Activated naive CD8-positive, alpha-beta T cell treated with anti-CD3 and anti-CD28 coated beads for 36 hours (primary cell): ENCODE measurements at regions not wholly inside any gene's neighbourhood (a gene's known extent, or its start where the extent isn't known, plus 50 kb on each side); places are given as distances from the start of the nearest gene placed in this dataset.

ENCODE experiments used
- DNase-seq: peaks from one replicate; pipeline ENCODE4 v3.0.0; 2021
- H3K27ac Mint-ChIP-seq: one replicate; pipeline ENCODE4 v1.8.0; 2022; ENCODE audit warnings: mild to moderate bottlenecking, moderate library complexity, mixed read lengths
- H3K27me3 Mint-ChIP-seq: one replicate; pipeline ENCODE4 v1.8.0; 2022; ENCODE audit warnings: mild to moderate bottlenecking, mixed read lengths
- H3K36me3 Mint-ChIP-seq: one replicate; pipeline ENCODE4 v1.8.0; 2021; ENCODE audit warnings: mild to moderate bottlenecking, mixed read lengths
- H3K4me1 Mint-ChIP-seq: one replicate; pipeline ENCODE4 v1.8.0; 2021; ENCODE audit warnings: mixed read lengths
- H3K4me3 Mint-ChIP-seq: one replicate; pipeline ENCODE4 v1.8.0; 2022; ENCODE audit warnings: mild to moderate bottlenecking, moderate library complexity, mixed read lengths
- H3K9me3 Mint-ChIP-seq: one replicate; pipeline ENCODE4 v1.8.0; 2022; ENCODE audit warnings: mixed read lengths

DNA sequence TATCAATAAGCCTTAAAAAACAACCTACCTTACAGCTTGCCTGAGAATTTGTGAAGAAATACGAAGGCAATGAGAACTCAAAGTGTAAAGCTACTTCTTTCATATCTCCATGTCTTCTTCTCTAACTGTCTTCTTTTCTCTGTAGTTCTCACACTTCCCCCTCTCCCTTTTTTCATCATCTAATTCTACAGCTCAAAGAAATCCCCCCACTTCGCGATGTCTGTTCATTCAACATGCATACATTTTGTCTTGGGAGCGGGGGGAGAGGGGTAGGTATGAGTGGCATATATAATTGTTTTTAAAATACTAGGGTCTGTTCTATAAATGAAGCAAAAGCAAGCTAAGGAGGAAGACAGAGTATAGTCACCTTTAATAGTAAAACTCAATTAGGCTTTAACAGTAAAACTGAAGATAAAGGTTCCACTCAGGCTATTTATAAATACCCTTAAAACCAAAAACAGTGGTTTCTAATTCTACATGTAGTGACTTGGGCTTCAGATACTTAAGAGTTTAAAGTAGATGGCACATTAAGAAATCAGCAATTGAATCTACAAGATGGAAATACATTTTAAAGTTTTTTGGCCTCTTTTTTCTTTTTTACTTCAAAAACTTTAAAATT is 106.9 kb downstream of the KLF12 start:
- DNase-seq = no peak
- peaks cover 65% of the 10 kb centered on the region for H3K4me1 Mint-ChIP-seq
- H3K27ac Mint-ChIP-seq = peak overlapping the region; percentile 88
- H3K27me3 Mint-ChIP-seq = no peaks in the 10 kb centered on the region
- peaks cover 26% of the 10 kb centered on the region for H3K36me3 Mint-ChIP-seq
- peaks cover 17% of the 10 kb centered on the region for H3K9me3 Mint-ChIP-seq
- peak overlapping the region; percentile 83 for H3K4me3 Mint-ChIP-seq

GRCh38 chr13:74026753-74027152 is 107.5 kb downstream of the KLF12 start:
- Mint-ChIP-seq H3K27ac (peak overlapping the region; percentile 88), H3K4me1 (peaks cover 68% of the 10 kb centered on the region), H3K9me3 (peaks cover 20% of the 10 kb centered on the region), H3K36me3 (peaks cover 30% of the 10 kb centered on the region), H3K4me3 (peak overlapping the region; percentile 83), H3K27me3 (no peaks in the 10 kb centered on the region)
- DNase-seq = peak; percentile 63

DNA sequence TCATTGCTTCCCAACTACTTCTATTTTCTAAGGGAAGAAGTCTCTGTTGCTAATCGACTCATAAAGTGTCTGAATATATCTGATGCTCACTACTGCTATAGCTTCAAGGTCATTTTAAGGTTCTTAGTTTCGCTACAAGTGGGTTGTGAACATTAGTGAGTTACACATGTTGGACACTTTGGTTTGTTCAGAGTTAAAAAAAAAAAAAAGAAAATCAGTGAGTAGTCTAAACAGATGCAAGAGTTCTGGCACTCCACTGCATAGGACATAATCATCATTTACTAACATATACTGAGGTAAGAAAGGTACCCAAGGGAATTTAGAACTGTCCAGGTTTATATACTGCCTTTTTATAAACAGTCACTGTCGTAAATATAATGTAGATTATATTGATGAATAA is 108.8 kb downstream of the KLF12 start:
- DNase-seq = no peak
- Mint-ChIP-seq H3K27ac (peak overlapping the region; percentile 75), H3K9me3 (peaks cover 23% of the 10 kb centered on the region), H3K4me1 (peaks cover 66% of the 10 kb centered on the region), H3K4me3 (no peak overlapping the region), H3K36me3 (peaks cover 35% of the 10 kb centered on the region), H3K27me3 (no peaks in the 10 kb centered on the region)

- H3K27me3 Mint-ChIP-seq = no peaks in the 10 kb centered on the region
- no peak for DNase-seq
- H3K27ac Mint-ChIP-seq = peak overlapping the region; percentile 75
- H3K36me3 Mint-ChIP-seq = peaks cover 39% of the 10 kb centered on the region
- H3K4me1 Mint-ChIP-seq = peaks cover 62% of the 10 kb centered on the region
- peaks cover 24% of the 10 kb centered on the region for H3K9me3 Mint-ChIP-seq
- peak overlapping the region; percentile 16 for H3K4me3 Mint-ChIP-seq
These were observed 109.3 kb downstream of the KLF12 start for GRCh38 chr13:74024856-74025255.

- Mint-ChIP-seq H3K9me3 (peaks cover 24% of the 10 kb centered on the region), H3K27ac (no peak overlapping the region), H3K4me3 (no peak overlapping the region), H3K4me1 (peaks cover 57% of the 10 kb centered on the region), H3K27me3 (no peaks in the 10 kb centered on the region), H3K36me3 (peaks cover 36% of the 10 kb centered on the region)
- no peak for DNase-seq
These were observed 109.9 kb downstream of the KLF12 start for GRCh38 chr13:74024314-74024713.

DNA sequence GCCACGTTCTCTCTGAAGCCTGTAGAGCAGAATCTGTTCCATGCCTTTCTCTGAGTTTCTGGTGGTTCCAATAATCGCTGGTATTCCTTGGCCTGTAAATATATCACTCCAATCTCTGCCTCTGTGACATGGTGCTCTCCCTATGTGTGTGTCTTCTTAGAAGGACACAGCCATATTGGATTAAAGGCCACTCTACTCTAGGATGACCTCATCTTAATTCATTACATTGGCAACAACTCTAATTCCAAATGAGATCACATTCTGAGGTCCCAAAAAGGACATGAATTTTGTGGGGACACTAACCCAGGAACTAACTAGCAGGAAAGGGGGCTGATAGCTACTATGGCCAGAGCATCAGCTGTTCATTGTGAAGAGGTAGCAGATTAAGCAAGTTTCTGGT is 110.7 kb downstream of the KLF12 start:
- no peak for DNase-seq
- Mint-ChIP-seq H3K27ac (no peak overlapping the region), H3K4me1 (peaks cover 54% of the 10 kb centered on the region), H3K27me3 (no peaks in the 10 kb centered on the region), H3K36me3 (peaks cover 37% of the 10 kb centered on the region), H3K9me3 (peaks cover 24% of the 10 kb centered on the region), H3K4me3 (no peak overlapping the region)

GRCh38 chr13:74021505-74021904 is 112.7 kb downstream of the KLF12 start:
- Mint-ChIP-seq H3K4me1 (peaks cover 51% of the 10 kb centered on the region), H3K9me3 (peaks cover 24% of the 10 kb centered on the region), H3K27ac (no peak overlapping the region), H3K27me3 (no peaks in the 10 kb centered on the region), H3K4me3 (no peak overlapping the region), H3K36me3 (peaks cover 37% of the 10 kb centered on the region)
- DNase-seq = no peak

GRCh38 chr13:74018062-74018431 is 116.2 kb downstream of the KLF12 start:
- H3K27ac Mint-ChIP-seq = no peak overlapping the region
- DNase-seq = no peak
- peaks cover 34% of the 10 kb centered on the region for H3K36me3 Mint-ChIP-seq
- no peak overlapping the region for H3K4me3 Mint-ChIP-seq
- H3K27me3 Mint-ChIP-seq = no peaks in the 10 kb centered on the region
- peaks cover 19% of the 10 kb centered on the region for H3K9me3 Mint-ChIP-seq
- peaks cover 36% of the 10 kb centered on the region for H3K4me1 Mint-ChIP-seq

- Mint-ChIP-seq H3K36me3 (peaks cover 28% of the 10 kb centered on the region), H3K4me3 (no peak overlapping the region), H3K4me1 (peaks cover 36% of the 10 kb centered on the region), H3K27me3 (no peaks in the 10 kb centered on the region), H3K9me3 (peaks cover 14% of the 10 kb centered on the region), H3K27ac (no peak overlapping the region)
- DNase-seq = no peak
These were observed 116.7 kb downstream of the KLF12 start for GRCh38 chr13:74017301-74018061.

- Mint-ChIP-seq H3K27me3 (no peaks in the 10 kb centered on the region), H3K27ac (no peak overlapping the region), H3K9me3 (no peaks in the 10 kb centered on the region), H3K36me3 (peaks cover 10% of the 10 kb centered on the region), H3K4me3 (no peak overlapping the region), H3K4me1 (peaks cover 32% of the 10 kb centered on the region)
- no peak for DNase-seq
These were observed 119.1 kb downstream of the KLF12 start for GRCh38 chr13:74015137-74015536.

DNA sequence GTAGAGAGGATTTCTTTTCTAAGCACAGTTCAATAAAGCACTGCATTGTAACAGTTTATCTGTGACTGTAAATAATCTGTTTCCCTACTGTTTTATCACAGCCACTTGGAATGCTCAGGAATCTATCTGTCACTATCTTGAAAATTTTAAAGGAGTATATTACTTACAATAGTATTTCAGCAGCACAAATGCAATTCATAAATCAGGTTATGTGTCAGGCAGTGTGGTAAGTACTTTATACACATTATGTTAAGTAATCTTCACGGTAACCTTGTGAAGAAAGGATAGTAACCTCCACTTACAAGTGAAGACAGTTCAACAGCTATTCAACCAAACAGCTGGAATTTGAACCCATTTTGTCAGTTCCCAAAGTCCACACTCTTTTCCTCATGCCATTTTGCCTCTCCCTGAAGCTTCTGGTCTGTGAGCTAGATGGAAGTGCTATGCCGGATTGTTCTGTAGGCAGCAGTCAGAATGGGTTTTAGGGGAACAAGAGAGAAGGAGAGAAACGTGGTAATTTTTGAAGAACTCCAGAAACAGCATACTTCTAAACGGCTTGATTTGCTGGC is 125.0 kb downstream of the KLF12 start:
- Mint-ChIP-seq H3K4me1 (peaks cover 40% of the 10 kb centered on the region), H3K9me3 (no peaks in the 10 kb centered on the region), H3K36me3 (peaks cover 24% of the 10 kb centered on the region), H3K27ac (no peak overlapping the region), H3K27me3 (no peaks in the 10 kb centered on the region), H3K4me3 (no peak overlapping the region)
- DNase-seq = no peak

GRCh38 chr13:74006666-74007065 is 127.5 kb downstream of the KLF12 start:
- Mint-ChIP-seq H3K4me1 (peaks cover 43% of the 10 kb centered on the region), H3K27ac (no peak overlapping the region), H3K9me3 (no peaks in the 10 kb centered on the region), H3K36me3 (peaks cover 21% of the 10 kb centered on the region), H3K4me3 (no peak overlapping the region), H3K27me3 (no peaks in the 10 kb centered on the region)
- DNase-seq = no peak

DNA sequence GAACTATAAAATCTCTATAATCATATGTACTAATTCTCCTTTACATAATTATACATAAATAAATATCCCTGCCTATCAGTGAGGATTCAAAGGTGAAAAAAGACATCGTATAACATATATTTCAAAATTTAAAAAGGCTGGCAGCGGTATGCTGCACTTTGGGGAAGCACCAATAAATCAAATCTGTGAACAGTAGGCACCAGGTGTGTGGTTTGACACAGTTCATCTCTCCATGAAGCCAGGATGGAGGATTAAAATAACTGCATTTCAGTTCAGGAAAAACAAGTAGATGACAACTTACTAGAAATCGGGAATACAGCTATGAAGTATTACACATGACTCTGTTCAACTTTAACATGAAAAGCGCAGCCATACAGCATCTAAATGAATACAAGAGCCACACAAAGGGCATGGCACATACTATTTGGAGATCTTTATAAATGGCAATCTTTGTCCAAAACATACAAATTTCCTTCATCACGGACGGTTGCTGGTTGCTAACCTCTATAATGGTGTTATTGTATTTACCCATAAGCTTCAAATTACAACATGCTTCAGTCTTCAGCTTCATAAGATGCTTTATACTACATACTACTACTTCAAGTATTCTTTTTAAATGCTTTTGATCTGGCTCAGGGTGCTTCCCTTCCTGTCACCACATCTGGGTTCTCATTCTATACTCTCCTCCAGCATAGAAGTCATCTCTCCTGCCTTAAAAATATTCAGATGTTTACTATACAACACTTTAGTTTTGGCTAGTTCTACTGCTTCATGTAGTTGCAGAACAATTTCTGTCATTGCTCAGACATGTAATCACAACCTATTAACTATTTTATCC is 128.7 kb downstream of the KLF12 start:
- no peaks in the 10 kb centered on the region for H3K27me3 Mint-ChIP-seq
- H3K9me3 Mint-ChIP-seq = no peaks in the 10 kb centered on the region
- peaks cover 43% of the 10 kb centered on the region for H3K4me1 Mint-ChIP-seq
- no peak for DNase-seq
- H3K36me3 Mint-ChIP-seq = peaks cover 21% of the 10 kb centered on the region
- H3K27ac Mint-ChIP-seq = no peak overlapping the region
- H3K4me3 Mint-ChIP-seq = no peak overlapping the region

- no peak for DNase-seq
- H3K27me3 Mint-ChIP-seq = no peaks in the 10 kb centered on the region
- peaks cover 12% of the 10 kb centered on the region for H3K36me3 Mint-ChIP-seq
- H3K4me3 Mint-ChIP-seq = no peak overlapping the region
- no peak overlapping the region for H3K27ac Mint-ChIP-seq
- H3K9me3 Mint-ChIP-seq = no peaks in the 10 kb centered on the region
- H3K4me1 Mint-ChIP-seq = peaks cover 38% of the 10 kb centered on the region
These were observed 130.1 kb downstream of the KLF12 start for GRCh38 chr13:74004109-74004508.

DNA sequence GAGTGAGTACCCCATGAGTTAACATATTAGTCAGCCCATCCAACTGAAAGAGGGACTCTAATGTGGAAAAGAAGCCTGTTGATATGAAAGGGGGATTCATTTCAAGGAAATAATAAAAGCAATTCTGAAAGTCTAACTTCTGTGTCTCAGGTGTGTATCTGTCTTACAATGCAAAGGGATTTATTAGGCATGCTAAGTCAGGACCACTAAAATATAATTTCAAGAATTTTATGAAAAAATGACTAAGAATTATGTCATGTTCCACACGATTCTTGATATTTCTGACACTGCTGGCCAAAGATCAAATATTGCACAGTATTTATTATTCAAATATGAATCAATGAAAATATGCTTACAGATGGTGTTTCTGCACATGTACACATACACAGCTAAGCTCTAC is 130.8 kb downstream of the KLF12 start:
- peaks cover 45% of the 10 kb centered on the region for H3K4me1 Mint-ChIP-seq
- H3K36me3 Mint-ChIP-seq = peaks cover 12% of the 10 kb centered on the region
- H3K4me3 Mint-ChIP-seq = no peak overlapping the region
- DNase-seq = no peak
- H3K27ac Mint-ChIP-seq = no peak overlapping the region
- no peaks in the 10 kb centered on the region for H3K9me3 Mint-ChIP-seq
- no peaks in the 10 kb centered on the region for H3K27me3 Mint-ChIP-seq
